ENCODE measurements at regions not wholly inside any gene's neighbourhood (a gene's known extent, or its start where the extent isn't known, plus 50 kb on each side); places are given as distances from the start of the nearest gene placed in this dataset.

- TF ChIP-seq POLR2A (IDR thresholded peaks at IDR 0.05) (no peak), CTCF (IDR thresholded peaks at IDR 0.05) (peak; percentile 51 to 82 (median 60))
Observed at GRCh38 chr22:22422629-22423112, 85.9 kb downstream of the ZNF280B start.

Data from adrenal gland (tissue), 5 donors.